ENCODE measurements at regions not wholly inside any gene's neighbourhood (a gene's known extent, or its start where the extent isn't known, plus 50 kb on each side); places are given as distances from the start of the nearest gene placed in this dataset.
A peak's percentile ranks its signal among the peaks of the same experiment; 100 is the strongest.

GRCh38 chr19:29287061-29287460 is 74.1 kb upstream of the UQCRFS1 start:
- TF ChIP-seq CHD2 (IDR thresholded peaks at IDR 0.05; ENCODE audit: low read length, partially characterized antibody) (peak; percentile 12), FOXJ3 (CRISPR knock-in tag; IDR thresholded peaks at IDR 0.05) (no peak), GATA2 (CRISPR knock-in tag; IDR thresholded peaks at IDR 0.05) (peak; percentile 83), RCOR1 (IDR thresholded peaks at IDR 0.05; ENCODE audit: low read length) (peak; percentile 45; the same call in 1 of the 2 replicates), MXI1 (IDR thresholded peaks at IDR 0.05; ENCODE audit: low read depth, low read length) (peak; percentile 70; the same call in 1 of the 2 replicates)
- no peak overlapping the region for H3K4me2 ChIP-seq
- 13% methylated on average over 4 of the region's 4 CpGs for WGBS (ENCODE audit: low lambda C conversion rate)

GRCh38 chr19:29288256-29288655 is 75.3 kb upstream of the UQCRFS1 start:
- no peak for TF ChIP-seq NFIC (IDR thresholded peaks at IDR 0.05; ENCODE audit: borderline replicate concordance)
- no peak for TF ChIP-seq PBX3 (IDR thresholded peaks at IDR 0.05)
- TF ChIP-seq FOSL2 (IDR thresholded peaks at IDR 0.05; ENCODE audit: borderline replicate concordance, low read depth): no peak
- Histone ChIP-seq H2AFZ (ENCODE audit: low read depth) (no peak overlapping the region), H3K27ac (ENCODE audit: low read depth in 2 of 2, low read length in 1 of 2) (no peak overlapping the region), H3K4me1 (ENCODE audit: control insufficient read depth in 1 of 2, insufficient read depth in 2 of 2, low read depth in 1 of 2, low read length in 1 of 2) (peaks cover 0 to 3% of the 10 kb centered on the region in 2 experiments; a peak in 1 of 4 replicates), H4K20me1 (ENCODE audit: insufficient read depth) (no peaks in the 10 kb centered on the region), H3K4me3 (ENCODE audit: low read depth in 2 of 2, low read length in 1 of 2) (no peak overlapping the region), H3K9ac (no peak overlapping the region), H3K9me3 (no peaks in the 10 kb centered on the region), H3K27me3 (ENCODE audit: insufficient read depth) (no peaks in the 10 kb centered on the region; the same call in 1 of the 2 replicates), H3K79me2 (ENCODE audit: insufficient read depth) (no peaks in the 10 kb centered on the region), H3F3A (replicated peaks; ENCODE audit: insufficient read depth) (no peaks in the 10 kb centered on the region), H3K36me3 (replicated peaks in 1 of 2; ENCODE audit: control insufficient read depth in 1 of 2, insufficient read depth in 2 of 2, low read length in 1 of 2) (no peaks in the 10 kb centered on the region), H3K4me2 (no peak overlapping the region), H3K9me2 (no peaks in the 10 kb centered on the region)
- no peak for DNase-seq
- ChIA-PET POLR2A (no interaction called here), CTCF (no interaction called here)
- 33% methylated on average over 4 of the region's 4 CpGs for WGBS (ENCODE audit: low lambda C conversion rate)

More at GRCh38 chr19:29287061-29287460, 74.1 kb upstream of the UQCRFS1 start:
- no peak overlapping the region for H3K9ac ChIP-seq
- H3K27me3 ChIP-seq (ENCODE audit: insufficient read depth): no peaks in the 10 kb centered on the region; the same call in 1 of the 2 replicates
- H3K9me3 ChIP-seq: no peaks in the 10 kb centered on the region
- no peaks in the 10 kb centered on the region for H3K36me3 ChIP-seq (replicated peaks in 1 of 2; ENCODE audit: control insufficient read depth in 1 of 2, insufficient read depth in 2 of 2, low read length in 1 of 2)
- H4K20me1 ChIP-seq (ENCODE audit: insufficient read depth): no peaks in the 10 kb centered on the region
- H2AFZ ChIP-seq (ENCODE audit: low read depth): no peak overlapping the region
- DNase-seq: peak; percentile 47
- no peaks in the 10 kb centered on the region for H3K9me2 ChIP-seq
- H3F3A ChIP-seq (replicated peaks; ENCODE audit: insufficient read depth): no peaks in the 10 kb centered on the region
- ChIA-PET CTCF (interaction anchor here (1.8 kb wide), 1 partner anchor 23 kb away, joined by 7 read pairs; no protein-coding TSS in a partner anchor), POLR2A (no interaction called here)
- H3K27ac ChIP-seq (ENCODE audit: low read depth in 2 of 2, low read length in 1 of 2): no peak overlapping the region
- no peaks in the 10 kb centered on the region for H3K79me2 ChIP-seq (ENCODE audit: insufficient read depth)
- H3K4me1 ChIP-seq (ENCODE audit: control insufficient read depth in 1 of 2, insufficient read depth in 2 of 2, low read depth in 1 of 2, low read length in 1 of 2): peaks cover 0 to 3% of the 10 kb centered on the region in 2 experiments; a peak in 1 of 4 replicates
- no peak overlapping the region for H3K4me3 ChIP-seq (ENCODE audit: low read depth in 2 of 2, low read length in 1 of 2)

- Histone ChIP-seq H3K36me3 (replicated peaks in 1 of 2; ENCODE audit: control insufficient read depth in 1 of 2, insufficient read depth in 2 of 2, low read length in 1 of 2) (no peaks in the 10 kb centered on the region), H3K27me3 (ENCODE audit: insufficient read depth) (no peaks in the 10 kb centered on the region; the same call in 1 of the 2 replicates), H3K9ac (no peak overlapping the region), H4K20me1 (ENCODE audit: insufficient read depth) (no peaks in the 10 kb centered on the region), H3K4me2 (no peak overlapping the region), H3K4me1 (ENCODE audit: control insufficient read depth in 1 of 2, insufficient read depth in 2 of 2, low read depth in 1 of 2, low read length in 1 of 2) (peaks cover 0 to 3% of the 10 kb centered on the region in 2 experiments; a peak in 1 of 4 replicates), H3K79me2 (ENCODE audit: insufficient read depth) (no peaks in the 10 kb centered on the region), H3K9me3 (no peaks in the 10 kb centered on the region), H3F3A (replicated peaks; ENCODE audit: insufficient read depth) (no peaks in the 10 kb centered on the region), H3K27ac (ENCODE audit: low read depth in 2 of 2, low read length in 1 of 2) (no peak overlapping the region), H3K9me2 (no peaks in the 10 kb centered on the region), H3K4me3 (ENCODE audit: low read depth in 2 of 2, low read length in 1 of 2) (no peak overlapping the region), H2AFZ (ENCODE audit: low read depth) (no peak overlapping the region)
- POLR2A ChIA-PET: no interaction called here
- WGBS (ENCODE audit: low lambda C conversion rate): 0% methylated on average over 2 of the region's 2 CpGs
- TF ChIP-seq RFX5 (IDR thresholded peaks at IDR 0.05; ENCODE audit: low read length) (no peak), MAX (IDR thresholded peaks at IDR 0.05; ENCODE audit: low read depth) (no peak), MEF2A (IDR thresholded peaks at IDR 0.05; ENCODE audit: borderline replicate concordance, low read depth) (no peak), TAF1 (IDR thresholded peaks at IDR 0.05; ENCODE audit: borderline replicate concordance, low read depth, low read length) (no peak), TCF12 (IDR thresholded peaks at IDR 0.05) (no peak), REST (IDR thresholded peaks at IDR 0.05; ENCODE audit: low read depth, low read length) (no peak), CHD2 (IDR thresholded peaks at IDR 0.05; ENCODE audit: low read length, partially characterized antibody) (no peak), POLR2AphosphoS5 (IDR thresholded peaks at IDR 0.05; ENCODE audit: low read depth, low read length) (no peak), SMC3 (IDR thresholded peaks at IDR 0.05; ENCODE audit: low read depth, low read length) (no peak), FOSL2 (IDR thresholded peaks at IDR 0.05; ENCODE audit: borderline replicate concordance, low read depth) (no peak), JUND (IDR thresholded peaks at IDR 0.05) (no peak), NFIC (IDR thresholded peaks at IDR 0.05; ENCODE audit: borderline replicate concordance) (no peak)
- DNase-seq: no peak
- CTCF ChIA-PET: interaction anchor here (3.0 kb wide), 1 partner anchor 26 kb away, joined by 10 read pairs; no protein-coding TSS in a partner anchor
Measured at GRCh38 chr19:29289020-29289419, 76.1 kb upstream of the UQCRFS1 start.

All from SK-N-SH (cell line).